HEK293 (cell line): ENCODE measurements at regions not wholly inside any gene's neighbourhood (a gene's known extent, or its start where the extent isn't known, plus 50 kb on each side); places are given as distances from the start of the nearest gene placed in this dataset.

Experiments
- CTCF ChIA-PET: fragments of 350-600 bp; formaldehyde crosslinking; extraction: SDS; loops from one replicate; lab custom pipeline; 2021; ENCODE audit warnings: antibody characterized with exemption; lab: Yijun Ruan, JAX
- POLR2A ChIA-PET: fragments of 300-600 bp; formaldehyde crosslinking; extraction: SDS; loops from one replicate; lab custom pipeline; 2020; ENCODE audit warnings: antibody characterized with exemption, inconsistent platforms; lab: Yijun Ruan, JAX
- H3K27ac ChIP-seq: fragments of 200-500 bp; sonication (Bioruptor generic); 2 replicates; pipeline ENCODE4 v1.5.1; 2014; ENCODE audit warnings: low read depth, low read length, control low read depth, inconsistent platforms; ENCODE audit errors: extremely low read depth
- H3K36me3 ChIP-seq, 2 experiments: fragments of 200-500 bp in 1 of 2; sonication (Bioruptor generic) in 1 of 2; 1 replicate in 1 of 2; 2 replicates in 1 of 2; pipeline ENCODE4 v1.5.1; 2014 to 2017; ENCODE audit warnings: inconsistent platforms in 2 of 2, low read length in 2 of 2; ENCODE audit not compliant: control insufficient read depth in 2 of 2, insufficient read depth in 1 of 2
- H3K4me1 ChIP-seq: fragments of 200-500 bp; sonication (Bioruptor generic); 2 replicates; pipeline ENCODE4 v1.5.1; 2014; ENCODE audit warnings: mild to moderate bottlenecking, low read length, inconsistent platforms; ENCODE audit not compliant: control insufficient read depth, insufficient read depth
- H3K4me3 ChIP-seq: 2 replicates; pipeline ENCODE4 v1.5.1; 2011; ENCODE audit warnings: low read depth, mild to moderate bottlenecking, control low read depth, low read length, moderate library complexity
- H3K9me3 ChIP-seq: fragments of 200-500 bp; sonication (Bioruptor generic); 2 replicates; pipeline ENCODE4 v1.5.1; 2014; ENCODE audit warnings: low read depth, low read length, inconsistent platforms; ENCODE audit not compliant: control insufficient read depth, insufficient read depth
- BCL6B ChIP-seq: fragments of 450-650 bp; formaldehyde crosslinking; IDR thresholded peaks from 2 replicates; pipeline ENCODE4 v1.5.1; 2017; ENCODE audit warnings: missing biosample characterization, missing genetic modification characterization
- ELK4 ChIP-seq: IDR thresholded peaks from 2 replicates; pipeline ENCODE4 v1.6.1; 2011; ENCODE audit warnings: mild to moderate bottlenecking, low read depth, low read length, borderline replicate concordance
- GLI2 ChIP-seq: fragments of 450-650 bp; formaldehyde crosslinking; IDR thresholded peaks from 2 replicates; pipeline ENCODE4; 2017; ENCODE audit warnings: missing biosample characterization, missing genetic modification characterization, low read depth, borderline replicate concordance
- HOXD13 ChIP-seq: sonication (generic); formaldehyde crosslinking; IDR thresholded peaks from 2 replicates; pipeline ENCODE4 v1.8.0; 2022; ENCODE audit warnings: missing genetic modification reagents, borderline replicate concordance
- PRDM6 ChIP-seq: fragments of 450-650 bp; formaldehyde crosslinking; IDR thresholded peaks from 2 replicates; pipeline ENCODE4 v1.5.1; 2017; ENCODE audit warnings: missing biosample characterization, missing genetic modification characterization
- RBAK ChIP-seq: fragments of 450-650 bp; formaldehyde crosslinking; IDR thresholded peaks from 2 replicates; pipeline ENCODE4 v1.5.1; 2016; ENCODE audit warnings: missing biosample characterization, missing genetic modification characterization
- SCRT2 ChIP-seq: fragments of 450-650 bp; formaldehyde crosslinking; IDR thresholded peaks from 2 replicates; pipeline ENCODE4 v1.5.1; 2016; ENCODE audit warnings: missing biosample characterization, missing genetic modification characterization
- ZFP41 ChIP-seq: fragments of 450-650 bp; formaldehyde crosslinking; IDR thresholded peaks from 2 replicates; pipeline ENCODE4 v1.5.1; 2016; ENCODE audit warnings: missing biosample characterization, missing genetic modification characterization, borderline replicate concordance
- ZNF155 ChIP-seq: fragments of 450-650 bp; formaldehyde crosslinking; IDR thresholded peaks from 2 replicates; pipeline ENCODE4 v1.5.1; 2016; ENCODE audit warnings: missing biosample characterization, missing genetic modification characterization
- ZNF169 ChIP-seq: fragments of 450-650 bp; formaldehyde crosslinking; IDR thresholded peaks from 2 replicates; pipeline ENCODE4 v1.5.1; 2016; ENCODE audit warnings: missing biosample characterization, missing genetic modification characterization
- ZNF175 ChIP-seq: fragments of 450-650 bp; formaldehyde crosslinking; IDR thresholded peaks from 2 replicates; pipeline ENCODE4 v1.5.1; 2016; ENCODE audit warnings: missing biosample characterization, missing genetic modification characterization
- ZNF214 ChIP-seq: fragments of 450-650 bp; formaldehyde crosslinking; IDR thresholded peaks from 2 replicates; pipeline ENCODE4 v1.5.1; 2017; ENCODE audit warnings: missing biosample characterization, mild to moderate bottlenecking, missing genetic modification characterization, borderline replicate concordance
- ZNF362 ChIP-seq: fragments of 450-650 bp; formaldehyde crosslinking; IDR thresholded peaks from 2 replicates; pipeline ENCODE4 v1.5.1; 2016; ENCODE audit warnings: missing biosample characterization, missing genetic modification characterization
- ZNF394 ChIP-seq: fragments of 450-650 bp; formaldehyde crosslinking; IDR thresholded peaks from 2 replicates; pipeline ENCODE4 v1.5.1; 2016; ENCODE audit warnings: missing biosample characterization, missing genetic modification characterization, mild to moderate bottlenecking, moderate library complexity, borderline replicate concordance
- ZNF514 ChIP-seq: fragments of 450-650 bp; formaldehyde crosslinking; IDR thresholded peaks from 2 replicates; pipeline ENCODE4 v1.5.1; 2016; ENCODE audit warnings: missing biosample characterization, missing genetic modification characterization
- ZNF596 ChIP-seq: fragments of 450-650 bp; IDR thresholded peaks from 2 replicates; pipeline ENCODE4 v1.5.0; 2018; ENCODE audit warnings: missing biosample characterization, mild to moderate bottlenecking, missing genetic modification characterization, moderate library complexity
- ZNF610 ChIP-seq: fragments of 450-650 bp; formaldehyde crosslinking; IDR thresholded peaks from 2 replicates; pipeline ENCODE4 v1.5.1; 2016; ENCODE audit warnings: missing biosample characterization, missing genetic modification characterization, borderline replicate concordance
- ZNF621 ChIP-seq: fragments of 450-650 bp; formaldehyde crosslinking; IDR thresholded peaks from 2 replicates; pipeline ENCODE4 v1.5.1; 2017; ENCODE audit warnings: missing biosample characterization, missing genetic modification characterization
- ZNF76 ChIP-seq: fragments of 450-650 bp; formaldehyde crosslinking; IDR thresholded peaks from 2 replicates; pipeline ENCODE4; 2016; ENCODE audit warnings: low read depth, missing biosample characterization, missing genetic modification characterization, borderline replicate concordance
- TF ChIP-seq, protein P1 (sequence below): fragments of 450-650 bp; formaldehyde crosslinking; IDR thresholded peaks from 2 replicates; pipeline ENCODE4 v1.5.1; 2016; ENCODE audit warnings: missing biosample characterization, missing genetic modification characterization

DNA sequence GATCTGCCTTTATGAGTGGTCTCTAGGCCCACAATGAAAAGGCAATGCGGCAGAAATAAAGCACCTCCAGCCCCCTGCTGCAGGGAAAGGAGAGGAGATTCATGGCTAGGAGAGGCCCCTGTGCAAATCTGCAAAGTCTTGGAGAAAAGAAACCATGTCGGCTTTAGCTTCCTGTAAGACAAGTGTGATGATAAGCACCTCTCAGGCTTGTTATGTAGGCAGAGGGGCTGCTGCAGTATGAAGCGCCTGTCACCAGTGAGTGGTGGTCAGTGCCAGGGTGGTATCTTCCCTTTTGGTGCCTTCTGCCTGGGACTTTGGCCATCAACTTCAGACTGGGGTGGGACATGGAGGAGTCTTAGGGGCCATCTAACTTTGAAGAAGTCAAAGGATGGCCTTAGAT, 59.2 kb upstream of the ARHGEF3 start:
- CTCF ChIA-PET = no interaction called here
- Histone ChIP-seq H3K9me3 (no peaks in the 10 kb centered on the region), H3K4me1 (peaks cover 7% of the 10 kb centered on the region)

GRCh38 chr3:56860351-56860750, 58.6 kb upstream of the ARHGEF3 start:
- Histone ChIP-seq H3K4me1 (peaks cover 7% of the 10 kb centered on the region), H3K27ac (no peak overlapping the region)
- TF ChIP-seq ZNF214 (no peak), ZNF362 (no peak), ZNF169 (tag by site-specific recombination) (no peak), BCL6B (no peak), ZNF175 (tag by site-specific recombination) (no peak), ZNF155 (tag by site-specific recombination) (no peak), ZNF394 (no peak), ZNF621 (tag by site-specific recombination) (no peak), ZNF514 (tag by site-specific recombination) (no peak), ZNF596 (tag by site-specific recombination) (no peak), RBAK (tag by site-specific recombination) (no peak), ZNF76 (tag by site-specific recombination) (no peak), GLI2 (tag by site-specific recombination) (no peak), SCRT2 (tag by site-specific recombination) (no peak), PRDM6 (tag by site-specific recombination) (no peak), ZFP41 (tag by site-specific recombination) (no peak)
- TF ChIP-seq, all 188 proteins: peak for 0
- Histone ChIP-seq H3K9me3 (no peaks in the 10 kb centered on the region), H3K36me3 (no peaks in the 10 kb centered on the region), H3K4me3 (no peak overlapping the region)
- ChIA-PET POLR2A (no interaction called here), CTCF (interaction anchor here (0.9 kb wide), 1 partner anchor 8 kb away, joined by 3 read pairs; no protein-coding TSS in a partner anchor)

More for the DNA sequence above, 59.2 kb upstream of the ARHGEF3 start:
- Histone ChIP-seq H3K4me3 (no peak overlapping the region), H3K27ac (no peak overlapping the region), H3K36me3 (no peaks in the 10 kb centered on the region)
- POLR2A ChIA-PET = no interaction called here
- no peak for TF ChIP-seq HOXD13 (CRISPR knock-in tag)
- TF ChIP-seq, protein P1, sequence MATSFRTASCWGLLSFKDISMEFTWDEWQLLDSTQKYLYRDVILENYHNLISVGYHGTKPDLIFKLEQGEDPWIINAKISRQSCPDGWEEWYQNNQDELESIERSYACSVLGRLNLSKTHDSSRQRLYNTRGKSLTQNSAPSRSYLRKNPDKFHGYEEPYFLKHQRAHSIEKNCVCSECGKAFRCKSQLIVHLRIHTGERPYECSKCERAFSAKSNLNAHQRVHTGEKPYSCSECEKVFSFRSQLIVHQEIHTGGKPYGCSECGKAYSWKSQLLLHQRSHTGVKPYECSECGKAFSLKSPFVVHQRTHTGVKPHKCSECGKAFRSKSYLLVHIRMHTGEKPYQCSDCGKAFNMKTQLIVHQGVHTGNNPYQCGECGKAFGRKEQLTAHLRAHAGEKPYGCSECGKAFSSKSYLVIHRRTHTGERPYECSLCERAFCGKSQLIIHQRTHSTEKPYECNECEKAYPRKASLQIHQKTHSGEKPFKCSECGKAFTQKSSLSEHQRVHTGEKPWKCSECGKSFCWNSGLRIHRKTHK (tag by site-specific recombination) = no peak
- no peak for TF ChIP-seq ZNF610 (tag by site-specific recombination)
- TF ChIP-seq ELK4 = no peak
